ENCODE measurements at regions not wholly inside any gene's neighbourhood (a gene's known extent, or its start where the extent isn't known, plus 50 kb on each side); places are given as distances from the start of the nearest gene placed in this dataset.

DNA sequence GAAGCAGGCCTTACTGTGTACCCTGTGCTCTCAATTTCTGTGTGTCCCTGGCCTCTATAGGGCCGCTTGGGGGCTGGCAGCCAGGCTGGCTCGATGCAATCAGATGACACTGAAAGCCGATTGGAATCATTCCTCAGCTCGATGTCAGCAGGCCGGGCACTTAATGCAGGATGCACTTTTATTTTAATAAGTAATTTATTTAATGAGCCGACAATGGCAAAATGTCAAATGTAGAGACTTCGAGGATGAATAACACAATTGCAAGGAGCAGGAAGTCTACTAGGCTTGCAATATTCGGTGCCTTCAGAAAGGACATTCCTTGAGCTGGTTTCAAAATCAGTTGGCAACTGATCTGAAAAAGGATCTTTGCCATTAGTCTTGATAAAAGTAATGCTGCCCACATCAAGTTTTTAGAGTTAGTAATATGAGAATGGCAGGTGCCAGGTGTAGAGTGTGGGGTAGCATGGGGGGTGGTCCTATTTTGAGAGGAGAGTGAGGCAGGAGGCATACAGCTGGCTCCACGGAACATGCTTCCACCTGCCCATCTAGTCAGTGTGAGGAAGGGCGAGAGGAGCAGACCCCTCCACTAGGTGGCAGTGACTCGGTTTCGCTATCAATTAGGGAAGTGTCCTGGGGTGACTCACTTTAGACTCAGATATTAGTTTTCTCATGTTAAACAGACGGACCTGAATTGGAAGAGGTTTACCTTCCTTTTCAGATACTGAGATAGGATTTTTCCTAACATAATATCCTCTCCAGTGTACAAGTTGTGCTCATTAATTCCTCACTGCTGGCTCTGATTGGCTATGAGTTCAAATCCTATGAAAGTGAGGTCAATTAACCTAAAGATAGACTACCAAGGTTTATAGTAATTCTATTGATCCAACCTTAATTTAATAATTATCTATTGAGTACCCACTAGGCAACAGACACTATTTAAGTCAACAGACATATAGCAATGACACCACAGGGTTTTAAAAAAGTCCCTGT lies 80.9 kb downstream of the NABP1 start:
- DNase-seq (ENCODE audit: low spot score), result peak; percentile 87
- in situ Hi-C loops (cut with MboI; ENCODE audit: low pct_unique_long_range_greater_than_20kb, low sequenced_read_pairs, unreplicated experiment), result no loop called here
- peak; percentile 83 for TF ChIP-seq CTCF (IDR thresholded peaks at IDR 0.05; ENCODE audit: extremely low read depth, insufficient read depth, missing control alignments)

- no peak for TF ChIP-seq CTCF (IDR thresholded peaks at IDR 0.05; ENCODE audit: extremely low read depth, insufficient read depth, missing control alignments)
- in situ Hi-C loops (cut with MboI; ENCODE audit: low pct_unique_long_range_greater_than_20kb, low sequenced_read_pairs, unreplicated experiment), result no loop called here
- DNase-seq (ENCODE audit: low spot score), result no peak
Observed at GRCh38 chr2:191759680-191760079, 81.7 kb downstream of the NABP1 start.

DNA sequence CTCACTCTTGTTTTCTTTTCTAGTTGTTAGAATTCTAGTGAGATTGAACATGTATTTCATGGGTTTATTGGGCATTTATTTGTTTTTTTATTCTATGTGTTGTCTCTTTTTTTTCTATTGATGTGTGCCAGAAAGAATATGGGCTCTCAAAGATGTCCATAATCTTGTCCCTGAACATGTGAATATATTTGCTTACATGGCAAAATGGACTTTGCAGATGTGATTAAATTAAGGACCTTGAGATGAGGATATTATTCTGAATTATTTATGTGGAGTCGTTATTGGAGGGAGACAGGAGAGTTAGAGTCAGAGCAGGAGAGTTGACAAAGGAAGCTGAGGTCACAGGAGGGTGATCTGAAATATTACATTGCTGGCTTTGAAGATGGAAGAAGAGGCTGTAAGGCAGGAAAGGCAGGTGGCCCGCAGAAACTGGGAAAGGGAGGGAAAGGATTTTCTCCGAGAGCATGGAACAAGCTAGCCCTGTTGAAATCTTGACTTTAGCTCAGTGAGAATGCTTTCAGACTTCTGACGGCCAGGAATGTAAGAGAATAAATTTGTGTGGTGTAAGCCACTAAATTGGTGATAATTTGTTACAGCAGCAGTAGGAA lies 82.8 kb downstream of the NABP1 start:
- in situ Hi-C loops (cut with MboI; ENCODE audit: low pct_unique_long_range_greater_than_20kb, low sequenced_read_pairs, unreplicated experiment), result no loop called here
- no peak for DNase-seq (ENCODE audit: low spot score)
- TF ChIP-seq CTCF (IDR thresholded peaks at IDR 0.05; ENCODE audit: extremely low read depth, insufficient read depth, missing control alignments), result no peak

- in situ Hi-C loops (cut with MboI; ENCODE audit: low pct_unique_long_range_greater_than_20kb, low sequenced_read_pairs, unreplicated experiment), result no loop called here
- DNase-seq (ENCODE audit: low spot score), result no peak
- no peak for TF ChIP-seq CTCF (IDR thresholded peaks at IDR 0.05; ENCODE audit: extremely low read depth, insufficient read depth, missing control alignments)
Observed at GRCh38 chr2:191773136-191773535, 73.8 kb downstream of the CAVIN2 start.

DNA sequence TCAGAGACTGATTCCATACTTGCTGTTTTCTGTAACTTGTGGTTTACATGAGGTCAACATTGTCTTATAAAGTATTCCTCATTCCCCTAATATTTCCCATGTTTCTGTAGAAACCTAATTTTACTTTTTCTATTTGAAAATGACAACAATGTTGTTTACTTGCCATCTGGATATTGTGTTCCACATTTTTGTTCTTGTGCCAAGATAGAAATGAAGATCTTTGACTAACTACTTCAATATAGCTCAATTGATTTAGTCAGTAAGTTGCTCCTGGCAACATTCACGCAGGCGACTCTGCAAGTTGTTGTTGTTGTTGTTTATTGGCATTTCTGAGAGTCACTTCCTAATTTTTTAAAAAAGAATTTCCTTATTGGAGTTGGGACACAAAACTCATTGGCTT lies 69.5 kb downstream of the CAVIN2 start:
- no peak for TF ChIP-seq CTCF (IDR thresholded peaks at IDR 0.05; ENCODE audit: extremely low read depth, insufficient read depth, missing control alignments)
- DNase-seq (ENCODE audit: low spot score), result no peak
- in situ Hi-C loops (cut with MboI; ENCODE audit: low pct_unique_long_range_greater_than_20kb, low sequenced_read_pairs, unreplicated experiment), result no loop called here

- DNase-seq (ENCODE audit: low spot score), result no peak
- TF ChIP-seq CTCF (IDR thresholded peaks at IDR 0.05; ENCODE audit: extremely low read depth, insufficient read depth, missing control alignments), result no peak
- in situ Hi-C loops (cut with MboI; ENCODE audit: low pct_unique_long_range_greater_than_20kb, low sequenced_read_pairs, unreplicated experiment), result no loop called here
Observed at GRCh38 chr2:191778041-191778440, 68.8 kb downstream of the CAVIN2 start.
